HG03571 (cell line): ENCODE measurements at regions not wholly inside any gene's neighbourhood (a gene's known extent, or its start where the extent isn't known, plus 50 kb on each side); places are given as distances from the start of the nearest gene placed in this dataset.
"Not testable (repeated sequence)": the region's sequence is repeated elsewhere in the genome, so short reads cannot be mapped to it uniquely, and the experiment has no call there.

Experiments used
- ATAC-seq: cut with Tn5 transposase; IDR thresholded peaks from one replicate; pipeline ENCODE4 v1.9.1; 2021; ENCODE audit not compliant: unreplicated experiment

GRCh38 chr4:137881641-137882040 is 349.3 kb upstream of the PCDH18 start:
- no peak for ATAC-seq

GRCh38 chr4:137868067-137868466 is 335.8 kb upstream of the PCDH18 start:
- not testable (repeated sequence) for ATAC-seq

GRCh38 chr4:137866671-137867070 is 334.4 kb upstream of the PCDH18 start:
- ATAC-seq = no peak

- ATAC-seq = no peak
Measured at GRCh38 chr4:137861682-137862081, 329.4 kb upstream of the PCDH18 start.

GRCh38 chr4:137853424-137853823 is 321.1 kb upstream of the PCDH18 start:
- no peak for ATAC-seq

GRCh38 chr4:137852326-137852725 is 320.0 kb upstream of the PCDH18 start:
- ATAC-seq = no peak

- no peak for ATAC-seq
Measured at GRCh38 chr4:137851435-137851834, 319.1 kb upstream of the PCDH18 start.

GRCh38 chr4:137827945-137828344 is 295.7 kb upstream of the PCDH18 start:
- not testable (repeated sequence) for ATAC-seq

- ATAC-seq = no peak
Measured at GRCh38 chr4:137825505-137825904, 293.2 kb upstream of the PCDH18 start.

GRCh38 chr4:137823007-137823406 is 290.7 kb upstream of the PCDH18 start:
- ATAC-seq = no peak

- ATAC-seq = peak; percentile 78
Measured at GRCh38 chr4:137819964-137820383, 287.7 kb upstream of the PCDH18 start.

- no peak for ATAC-seq
Measured at GRCh38 chr4:137812258-137812657, 280.0 kb upstream of the PCDH18 start.

GRCh38 chr4:137806420-137806819 is 274.1 kb upstream of the PCDH18 start:
- no peak for ATAC-seq

GRCh38 chr4:137804906-137805495 is 272.7 kb upstream of the PCDH18 start:
- no peak for ATAC-seq

- no peak for ATAC-seq
Measured at GRCh38 chr4:137800861-137801260, 268.6 kb upstream of the PCDH18 start.

- no peak for ATAC-seq
Measured at GRCh38 chr4:137794764-137795254, 262.5 kb upstream of the PCDH18 start.

GRCh38 chr4:137789263-137789662 is 257.0 kb upstream of the PCDH18 start:
- not testable (repeated sequence) for ATAC-seq

- ATAC-seq = not testable (repeated sequence)
Measured at GRCh38 chr4:137783923-137784322, 251.6 kb upstream of the PCDH18 start.

- no peak for ATAC-seq
Measured at GRCh38 chr4:137775701-137776100, 243.4 kb upstream of the PCDH18 start.

GRCh38 chr4:137774501-137774900 is 242.2 kb upstream of the PCDH18 start:
- ATAC-seq = no peak

GRCh38 chr4:137768881-137769280 is 236.6 kb upstream of the PCDH18 start:
- ATAC-seq = no peak

GRCh38 chr4:137768196-137768595 is 235.9 kb upstream of the PCDH18 start:
- ATAC-seq = no peak

- no peak for ATAC-seq
Measured at GRCh38 chr4:137762591-137762990, 230.3 kb upstream of the PCDH18 start.
